Activated CD4-positive, alpha-beta memory T cell treated with anti-CD3 and anti-CD28 coated beads, Interleukin-2, amount 10 ng/mL, durations not matched to agents 7 days and 5 days (primary cell): ENCODE measurements at regions not wholly inside any gene's neighbourhood (a gene's known extent, or its start where the extent isn't known, plus 50 kb on each side); places are given as distances from the start of the nearest gene placed in this dataset.
A peak's percentile ranks its signal among the peaks of the same experiment; 100 is the strongest.

Experiments
- CTCF ChIA-PET: fragments of 350-600 bp; sonication (Branson Sonifier 250); formaldehyde crosslinking; loops from one replicate; lab custom pipeline; 2021; ENCODE audit warnings: antibody characterized with exemption, inconsistent platforms; lab: Charles Lee
- POLR2A ChIA-PET: fragments of 350-600 bp; sonication (Branson Sonifier 250); formaldehyde crosslinking; loops from one replicate; lab custom pipeline; 2021; ENCODE audit warnings: antibody characterized with exemption; lab: Charles Lee
- DNase-seq: peaks from one replicate; pipeline ENCODE4 v3.0.0-alpha.2; 2020
- H3K27ac Mint-ChIP-seq: one replicate; pipeline ENCODE4 v1.8.0; 2021; ENCODE audit warnings: mild to moderate bottlenecking, mixed read lengths
- H3K27me3 Mint-ChIP-seq: one replicate; pipeline ENCODE4 v1.8.0; 2021; ENCODE audit warnings: mixed read lengths
- H3K36me3 Mint-ChIP-seq: one replicate; pipeline ENCODE4 v1.8.0; 2021; ENCODE audit warnings: low read depth, mixed read lengths
- H3K4me1 Mint-ChIP-seq: one replicate; pipeline ENCODE4 v1.8.0; 2021; ENCODE audit warnings: mixed read lengths
- H3K4me3 Mint-ChIP-seq: one replicate; pipeline ENCODE4 v1.8.0; 2021; ENCODE audit warnings: mild to moderate bottlenecking, mixed read lengths
- H3K9me3 Mint-ChIP-seq: one replicate; pipeline ENCODE4 v1.8.0; 2021; ENCODE audit warnings: mixed read lengths

- Mint-ChIP-seq H3K9me3 (peaks cover 8% of the 10 kb centered on the region), H3K36me3 (peaks cover 5% of the 10 kb centered on the region), H3K4me3 (no peak overlapping the region), H3K27me3 (peaks cover 6% of the 10 kb centered on the region), H3K27ac (peak overlapping the region; percentile 3), H3K4me1 (peaks cover 5% of the 10 kb centered on the region)
- POLR2A ChIA-PET, result no interaction called here
- CTCF ChIA-PET, result no interaction called here
- DNase-seq, result no peak
Observed at GRCh38 chr2:161028581-161028980, 131.6 kb upstream of the TANK start.

GRCh38 chr2:161029321-161029720, 130.9 kb upstream of the TANK start:
- Mint-ChIP-seq H3K36me3 (peaks cover 5% of the 10 kb centered on the region), H3K27me3 (peaks cover 4% of the 10 kb centered on the region), H3K4me1 (peaks cover 5% of the 10 kb centered on the region), H3K27ac (no peak overlapping the region), H3K9me3 (peaks cover 8% of the 10 kb centered on the region), H3K4me3 (no peak overlapping the region)
- no peak for DNase-seq
- ChIA-PET POLR2A (no interaction called here), CTCF (no interaction called here)

- Mint-ChIP-seq H3K4me3 (no peak overlapping the region), H3K4me1 (peaks cover 5% of the 10 kb centered on the region), H3K27ac (no peak overlapping the region), H3K9me3 (peaks cover 9% of the 10 kb centered on the region), H3K36me3 (peaks cover 5% of the 10 kb centered on the region), H3K27me3 (peaks cover 6% of the 10 kb centered on the region)
- DNase-seq, result no peak
- ChIA-PET POLR2A (no interaction called here), CTCF (no interaction called here)
Observed at GRCh38 chr2:161030260-161031063, 129.8 kb upstream of the TANK start.

- H3K27ac Mint-ChIP-seq, result no peak overlapping the region
- H3K27me3 Mint-ChIP-seq, result peaks cover 5% of the 10 kb centered on the region
- CTCF ChIA-PET, result interaction anchor here (0.5 kb wide), 1 partner anchor 757 kb away, joined by 4 read pairs; no protein-coding TSS in a partner anchor
- peaks cover 14% of the 10 kb centered on the region for H3K9me3 Mint-ChIP-seq
- no peak overlapping the region for H3K4me3 Mint-ChIP-seq
- peaks cover 5% of the 10 kb centered on the region for H3K4me1 Mint-ChIP-seq
- POLR2A ChIA-PET, result no interaction called here
- DNase-seq, result no peak
- peaks cover 5% of the 10 kb centered on the region for H3K36me3 Mint-ChIP-seq
Observed at GRCh38 chr2:161031511-161031910, 128.7 kb upstream of the TANK start.

- no peak overlapping the region for H3K27ac Mint-ChIP-seq
Observed at GRCh38 chr2:161032635-161033034, 127.6 kb upstream of the TANK start.

GRCh38 chr2:161033059-161033660, 127.1 kb upstream of the TANK start:
- H3K9me3 Mint-ChIP-seq, result peaks cover 14% of the 10 kb centered on the region
- no peak overlapping the region for H3K27ac Mint-ChIP-seq
- DNase-seq, result no peak
- peaks cover 5% of the 10 kb centered on the region for H3K4me1 Mint-ChIP-seq
- ChIA-PET CTCF (no interaction called here), POLR2A (no interaction called here)
- H3K4me3 Mint-ChIP-seq, result no peak overlapping the region
- peaks cover 5% of the 10 kb centered on the region for H3K27me3 Mint-ChIP-seq
- H3K36me3 Mint-ChIP-seq, result peaks cover 5% of the 10 kb centered on the region

More at GRCh38 chr2:161032635-161033034, 127.6 kb upstream of the TANK start:
- Mint-ChIP-seq H3K9me3 (peaks cover 14% of the 10 kb centered on the region), H3K4me3 (no peak overlapping the region), H3K4me1 (peaks cover 5% of the 10 kb centered on the region), H3K36me3 (peaks cover 5% of the 10 kb centered on the region), H3K27me3 (peaks cover 5% of the 10 kb centered on the region)
- DNase-seq, result no peak
- ChIA-PET CTCF (no interaction called here), POLR2A (no interaction called here)

GRCh38 chr2:161036926-161037325, 123.3 kb upstream of the TANK start:
- Mint-ChIP-seq H3K27ac (no peak overlapping the region), H3K4me1 (no peaks in the 10 kb centered on the region), H3K27me3 (peaks cover 10% of the 10 kb centered on the region), H3K36me3 (no peaks in the 10 kb centered on the region), H3K9me3 (peaks cover 6% of the 10 kb centered on the region), H3K4me3 (no peak overlapping the region)
- ChIA-PET POLR2A (no interaction called here), CTCF (interaction anchor here (1.4 kb wide), 1 partner anchor 27 kb away, joined by 4 read pairs; no protein-coding TSS in a partner anchor)
- no peak for DNase-seq

GRCh38 chr2:161039071-161039470, 121.2 kb upstream of the TANK start:
- ChIA-PET CTCF (interaction anchor here (2.5 kb wide), 1 partner anchor 24 kb away, joined by 10 read pairs; no protein-coding TSS in a partner anchor), POLR2A (no interaction called here)
- peaks cover 6% of the 10 kb centered on the region for H3K9me3 Mint-ChIP-seq
- H3K27ac Mint-ChIP-seq, result no peak overlapping the region
- H3K27me3 Mint-ChIP-seq, result peaks cover 14% of the 10 kb centered on the region
- no peak overlapping the region for H3K4me3 Mint-ChIP-seq
- no peaks in the 10 kb centered on the region for H3K4me1 Mint-ChIP-seq
- no peak for DNase-seq
- no peaks in the 10 kb centered on the region for H3K36me3 Mint-ChIP-seq

GRCh38 chr2:161041356-161041755, 118.9 kb upstream of the TANK start:
- CTCF ChIA-PET, result interaction anchor here (1.7 kb wide), 1 partner anchor 22 kb away, joined by 9 read pairs; no protein-coding TSS in a partner anchor
- no peak for DNase-seq
- H3K9me3 Mint-ChIP-seq, result no peaks in the 10 kb centered on the region
- POLR2A ChIA-PET, result no interaction called here
- H3K4me1 Mint-ChIP-seq, result no peaks in the 10 kb centered on the region
- no peak overlapping the region for H3K27ac Mint-ChIP-seq
- peaks cover 22% of the 10 kb centered on the region for H3K27me3 Mint-ChIP-seq
- no peaks in the 10 kb centered on the region for H3K36me3 Mint-ChIP-seq
- no peak overlapping the region for H3K4me3 Mint-ChIP-seq

GRCh38 chr2:161042990-161043625, 117.1 kb upstream of the TANK start:
- ChIA-PET POLR2A (no interaction called here), CTCF (no interaction called here)
- H3K27ac Mint-ChIP-seq, result no peak overlapping the region
- H3K4me3 Mint-ChIP-seq, result no peak overlapping the region
- H3K9me3 Mint-ChIP-seq, result no peaks in the 10 kb centered on the region
- H3K36me3 Mint-ChIP-seq, result no peaks in the 10 kb centered on the region
- no peaks in the 10 kb centered on the region for H3K4me1 Mint-ChIP-seq
- no peak for DNase-seq
- H3K27me3 Mint-ChIP-seq, result peaks cover 27% of the 10 kb centered on the region

- H3K27ac Mint-ChIP-seq, result no peak overlapping the region
- no peaks in the 10 kb centered on the region for H3K36me3 Mint-ChIP-seq
- peaks cover 24% of the 10 kb centered on the region for H3K27me3 Mint-ChIP-seq
- POLR2A ChIA-PET, result no interaction called here
- no peaks in the 10 kb centered on the region for H3K9me3 Mint-ChIP-seq
- no peaks in the 10 kb centered on the region for H3K4me1 Mint-ChIP-seq
- no peak overlapping the region for H3K4me3 Mint-ChIP-seq
- CTCF ChIA-PET, result interaction anchor here (0.8 kb wide), 1 partner anchor 19 kb away, joined by 3 read pairs; no protein-coding TSS in a partner anchor
- no peak for DNase-seq
Observed at GRCh38 chr2:161044095-161044865, 115.9 kb upstream of the TANK start.

GRCh38 chr2:161044921-161045320, 115.3 kb upstream of the TANK start:
- ChIA-PET POLR2A (no interaction called here), CTCF (interaction anchor here (0.8 kb wide), 1 partner anchor 19 kb away, joined by 3 read pairs; no protein-coding TSS in a partner anchor)
- DNase-seq, result no peak
- no peaks in the 10 kb centered on the region for H3K9me3 Mint-ChIP-seq
- H3K27me3 Mint-ChIP-seq, result peaks cover 25% of the 10 kb centered on the region
- no peaks in the 10 kb centered on the region for H3K36me3 Mint-ChIP-seq
- H3K4me1 Mint-ChIP-seq, result no peaks in the 10 kb centered on the region
- no peak overlapping the region for H3K27ac Mint-ChIP-seq
- H3K4me3 Mint-ChIP-seq, result no peak overlapping the region
